Neural progenitor cell (in vitro differentiated cells): ENCODE measurements at regions not wholly inside any gene's neighbourhood (a gene's known extent, or its start where the extent isn't known, plus 50 kb on each side); places are given as distances from the start of the nearest gene placed in this dataset.

ENCODE experiments used
- EZH2phosphoT487 ChIP-seq: fragments of 200-600 bp; sonication (generic); IDR thresholded peaks from 2 replicates; pipeline ENCODE4 v1.6.1; 2017; ENCODE audit warnings: antibody characterized with exemption
- TF ChIP-seq, protein P1 (sequence below): fragments of 200-600 bp; sonication (generic); IDR thresholded peaks from 2 replicates; pipeline ENCODE4 v1.5.1; 2017; ENCODE audit warnings: antibody characterized with exemption, mild to moderate bottlenecking

DNA sequence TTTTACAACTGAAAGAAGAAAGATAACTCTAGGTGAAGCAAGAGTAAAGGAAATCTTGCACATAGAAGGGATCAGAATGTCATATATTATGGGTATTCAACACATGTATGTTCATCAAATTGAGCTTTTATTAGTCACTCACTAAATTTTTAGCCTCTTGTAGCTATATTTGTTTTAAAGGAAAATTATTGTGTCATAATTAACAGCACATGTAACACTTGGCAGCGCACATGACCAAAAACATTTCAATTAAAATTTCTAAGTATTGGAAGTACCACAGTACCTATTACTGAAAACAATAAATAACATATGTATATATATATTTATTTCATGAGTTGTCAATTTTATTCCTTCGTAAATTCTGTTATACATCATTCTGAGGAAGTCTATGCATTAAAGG is 2800.4 kb downstream of the PCDH9 start:
- TF ChIP-seq, protein P1, sequence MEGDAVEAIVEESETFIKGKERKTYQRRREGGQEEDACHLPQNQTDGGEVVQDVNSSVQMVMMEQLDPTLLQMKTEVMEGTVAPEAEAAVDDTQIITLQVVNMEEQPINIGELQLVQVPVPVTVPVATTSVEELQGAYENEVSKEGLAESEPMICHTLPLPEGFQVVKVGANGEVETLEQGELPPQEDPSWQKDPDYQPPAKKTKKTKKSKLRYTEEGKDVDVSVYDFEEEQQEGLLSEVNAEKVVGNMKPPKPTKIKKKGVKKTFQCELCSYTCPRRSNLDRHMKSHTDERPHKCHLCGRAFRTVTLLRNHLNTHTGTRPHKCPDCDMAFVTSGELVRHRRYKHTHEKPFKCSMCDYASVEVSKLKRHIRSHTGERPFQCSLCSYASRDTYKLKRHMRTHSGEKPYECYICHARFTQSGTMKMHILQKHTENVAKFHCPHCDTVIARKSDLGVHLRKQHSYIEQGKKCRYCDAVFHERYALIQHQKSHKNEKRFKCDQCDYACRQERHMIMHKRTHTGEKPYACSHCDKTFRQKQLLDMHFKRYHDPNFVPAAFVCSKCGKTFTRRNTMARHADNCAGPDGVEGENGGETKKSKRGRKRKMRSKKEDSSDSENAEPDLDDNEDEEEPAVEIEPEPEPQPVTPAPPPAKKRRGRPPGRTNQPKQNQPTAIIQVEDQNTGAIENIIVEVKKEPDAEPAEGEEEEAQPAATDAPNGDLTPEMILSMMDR = no peak
- no peak for TF ChIP-seq EZH2phosphoT487
